OCI-M2 (cell line): ENCODE measurements at regions not wholly inside any gene's neighbourhood (a gene's known extent, or its start where the extent isn't known, plus 50 kb on each side); places are given as distances from the start of the nearest gene placed in this dataset.

Experiments
- DNase-seq: peaks from one replicate; lab custom pipeline; 2025; ENCODE audit not compliant: unreplicated experiment; lab: John Stamatoyannopoulos, UW

DNA sequence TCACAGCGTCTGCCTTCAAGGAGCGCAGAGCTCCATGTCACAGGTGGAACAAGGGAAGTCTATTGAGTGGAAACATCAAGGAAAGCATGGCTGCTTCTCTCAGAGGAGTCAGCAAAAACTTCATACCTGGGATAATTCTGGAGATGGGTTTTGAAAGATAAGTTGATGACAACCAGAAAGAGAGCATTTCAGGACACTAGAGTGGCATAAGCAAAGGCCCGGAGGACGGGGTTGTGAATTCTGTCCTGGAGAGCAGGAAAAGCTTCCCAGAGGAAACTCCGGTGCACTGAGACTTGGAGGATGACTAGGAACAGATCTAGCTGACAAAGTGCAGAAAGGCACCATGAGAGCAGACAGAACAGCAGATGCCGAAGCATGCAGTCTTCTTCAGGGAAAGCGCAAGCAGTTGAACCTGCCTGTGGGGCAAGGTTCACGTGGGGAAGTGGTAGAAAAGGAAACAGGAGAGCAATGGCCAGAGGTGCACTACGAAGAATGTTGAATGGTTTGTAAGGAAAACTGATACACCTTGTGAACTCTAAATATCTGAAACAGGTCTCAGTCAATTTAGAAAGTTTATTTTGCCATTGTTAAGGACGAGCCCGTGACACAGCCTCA lies 222.9 kb downstream of the PLPP3 start:
- DNase-seq, result no peak

DNA sequence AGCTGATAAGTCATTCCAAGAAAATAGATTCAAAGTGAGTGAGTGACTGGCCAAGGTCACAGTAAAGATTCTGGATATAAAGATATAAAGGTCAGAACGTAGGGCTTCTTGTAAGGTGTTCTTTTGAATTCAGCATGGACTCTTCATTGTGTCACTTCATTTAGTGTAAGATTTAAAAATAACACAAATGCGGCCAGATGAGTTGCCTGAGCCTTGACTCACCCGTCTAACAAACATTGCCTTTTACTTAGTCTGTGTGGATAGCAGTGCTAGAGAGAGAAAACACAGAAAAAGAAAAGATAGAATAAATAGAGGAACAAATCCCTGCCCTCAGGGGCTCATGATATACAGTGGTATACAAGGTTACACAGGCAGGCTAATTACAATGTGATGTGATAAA lies 223.4 kb downstream of the PLPP3 start:
- no peak for DNase-seq

GRCh38 chr1:56355422-56355821 lies 223.9 kb downstream of the PLPP3 start:
- no peak for DNase-seq

GRCh38 chr1:56345831-56346230 lies 233.5 kb downstream of the PLPP3 start:
- no peak for DNase-seq

GRCh38 chr1:56340977-56341376 lies 238.4 kb downstream of the PLPP3 start:
- DNase-seq, result no peak

- no peak for DNase-seq
Observed at GRCh38 chr1:56339786-56340465, 239.4 kb downstream of the PLPP3 start.

DNA sequence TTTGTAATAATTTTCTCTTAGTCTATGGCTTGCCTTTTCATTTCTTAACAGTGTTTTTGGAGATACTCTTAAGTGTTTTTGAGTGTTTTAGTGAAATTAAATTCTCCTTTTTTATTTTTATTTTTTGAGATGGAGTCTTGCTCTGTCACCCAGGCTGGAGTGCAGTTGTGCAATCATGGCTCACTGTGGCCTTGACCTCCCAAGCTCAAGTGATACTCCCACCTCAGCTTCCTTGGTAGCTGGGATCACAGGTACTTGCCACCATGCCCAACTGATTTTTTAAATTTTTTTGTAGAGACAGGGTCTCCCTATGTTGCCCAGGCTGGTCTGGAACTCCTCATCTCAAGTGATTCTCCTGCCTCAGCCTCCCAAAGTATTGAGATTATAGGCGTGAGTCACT lies 240.3 kb downstream of the PLPP3 start:
- DNase-seq, result no peak

GRCh38 chr1:56336982-56337381 lies 242.4 kb downstream of the PLPP3 start:
- no peak for DNase-seq

DNA sequence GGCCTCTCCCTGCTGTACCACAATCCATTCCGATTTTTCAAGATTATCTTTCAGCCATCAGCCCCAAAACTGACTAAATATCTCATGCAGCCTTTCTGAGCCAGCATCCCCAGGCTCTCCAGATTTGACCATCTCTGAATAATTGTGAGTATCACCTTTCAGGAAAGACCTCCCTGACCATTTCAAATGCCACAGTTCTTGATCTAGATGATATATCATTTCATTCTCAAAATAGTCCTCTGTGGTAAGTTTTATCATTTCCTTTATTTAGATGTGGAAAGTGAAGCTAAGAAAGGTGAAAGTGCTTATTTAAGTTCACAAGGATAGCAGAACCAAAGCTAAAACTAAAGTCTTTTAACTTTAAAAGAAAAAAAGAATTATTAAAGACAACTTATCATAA lies 244.0 kb downstream of the PLPP3 start:
- no peak for DNase-seq

DNA sequence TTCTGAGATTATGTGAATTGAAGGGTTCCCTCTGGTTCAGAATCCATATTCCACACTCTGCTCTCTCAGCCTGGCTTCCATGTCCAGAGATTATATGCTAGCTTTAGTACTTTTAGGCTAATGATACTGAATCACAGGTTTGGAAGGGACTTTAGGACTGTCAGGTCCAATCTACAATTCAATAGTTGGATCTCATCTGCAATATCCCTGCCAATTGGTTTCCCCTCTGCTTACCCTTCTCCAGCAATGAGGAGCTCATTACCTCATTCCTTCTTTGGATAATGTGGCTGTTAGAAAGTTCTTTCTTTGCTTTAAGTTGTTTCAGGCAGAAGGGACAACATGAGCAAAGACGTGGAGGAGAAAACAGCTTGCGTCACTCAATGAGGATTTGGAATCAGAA lies 245.3 kb downstream of the PLPP3 start:
- DNase-seq, result no peak

DNA sequence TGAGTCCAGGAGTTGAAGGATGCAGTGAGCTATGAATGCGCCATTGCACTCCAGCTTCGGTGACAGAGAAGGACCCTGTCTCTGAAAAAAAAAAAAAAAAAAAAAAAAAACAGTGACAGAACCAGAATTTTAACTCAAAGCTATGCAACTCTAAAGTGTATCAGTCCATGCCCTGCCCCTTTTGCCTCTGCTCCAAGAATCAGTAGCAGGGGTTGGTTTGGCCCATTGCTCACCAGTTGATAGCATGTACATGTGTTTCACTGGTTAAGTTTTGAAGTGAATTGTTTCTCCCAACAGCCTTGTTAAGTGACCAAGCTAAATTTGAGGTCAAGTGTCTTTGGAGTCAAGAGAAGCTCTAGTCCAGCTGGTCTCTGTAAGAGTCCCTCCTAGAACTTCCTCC lies 245.9 kb downstream of the PLPP3 start:
- DNase-seq, result no peak

DNA sequence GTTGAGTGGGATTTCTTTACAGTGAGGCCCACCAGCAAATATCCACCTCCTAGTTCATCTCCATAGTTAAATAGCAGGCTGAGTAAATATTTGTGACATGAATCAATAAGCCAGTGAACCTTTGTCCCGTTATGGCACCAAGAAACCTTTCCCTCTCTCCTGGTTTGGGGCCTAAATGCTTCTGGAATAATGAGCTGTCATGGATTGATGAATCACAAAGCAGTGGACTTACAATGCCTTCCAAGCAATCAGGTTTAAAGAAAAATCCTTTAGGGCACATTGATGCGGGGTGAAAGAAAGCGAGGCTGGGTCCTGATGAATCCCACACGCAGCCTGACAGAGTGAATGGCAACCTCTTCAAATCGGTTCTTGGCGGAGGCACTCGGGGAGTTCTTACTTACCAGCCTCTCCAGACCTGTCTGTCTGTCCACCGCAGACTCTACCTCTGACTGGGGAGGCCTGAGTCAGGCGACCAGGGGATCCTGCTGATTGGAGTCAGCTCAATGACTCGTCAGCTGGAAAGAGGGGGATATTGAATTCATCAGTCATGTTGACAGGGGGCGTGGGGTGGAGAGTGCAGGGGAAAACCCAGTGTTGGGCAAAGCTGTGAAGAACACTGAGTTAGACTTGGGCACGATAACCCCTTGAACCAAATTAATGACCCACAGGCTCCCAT lies 247.3 kb downstream of the PLPP3 start:
- no peak for DNase-seq

GRCh38 chr1:56331207-56331891 lies 248.0 kb downstream of the PLPP3 start:
- no peak for DNase-seq

GRCh38 chr1:56330391-56331026 lies 248.9 kb downstream of the PLPP3 start:
- DNase-seq, result no peak

GRCh38 chr1:56329970-56330369 lies 249.4 kb downstream of the PLPP3 start:
- DNase-seq, result no peak

DNA sequence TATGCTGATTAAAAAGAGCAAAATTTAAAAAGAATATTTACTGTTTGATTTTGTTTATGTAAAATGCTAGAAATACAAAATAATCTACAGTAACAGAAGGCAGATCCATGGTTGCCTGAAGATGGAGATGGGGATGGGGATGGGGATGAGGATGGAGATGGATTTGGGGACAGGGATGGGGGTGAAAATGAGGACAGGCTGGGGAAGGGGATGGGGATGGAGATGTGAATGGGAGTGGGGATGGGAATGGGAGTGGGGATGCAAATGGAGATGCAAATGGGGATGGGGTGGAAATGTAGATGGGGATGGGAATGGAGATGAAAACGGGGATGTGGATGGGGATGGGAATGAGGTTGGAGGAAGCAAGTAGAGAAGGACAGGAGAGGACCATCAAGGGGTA lies 252.2 kb downstream of the PLPP3 start:
- DNase-seq, result no peak

- no peak for DNase-seq
Observed at GRCh38 chr1:56326056-56326455, 253.3 kb downstream of the PLPP3 start.

GRCh38 chr1:56324504-56324903 lies 254.9 kb downstream of the PLPP3 start:
- no peak for DNase-seq

DNA sequence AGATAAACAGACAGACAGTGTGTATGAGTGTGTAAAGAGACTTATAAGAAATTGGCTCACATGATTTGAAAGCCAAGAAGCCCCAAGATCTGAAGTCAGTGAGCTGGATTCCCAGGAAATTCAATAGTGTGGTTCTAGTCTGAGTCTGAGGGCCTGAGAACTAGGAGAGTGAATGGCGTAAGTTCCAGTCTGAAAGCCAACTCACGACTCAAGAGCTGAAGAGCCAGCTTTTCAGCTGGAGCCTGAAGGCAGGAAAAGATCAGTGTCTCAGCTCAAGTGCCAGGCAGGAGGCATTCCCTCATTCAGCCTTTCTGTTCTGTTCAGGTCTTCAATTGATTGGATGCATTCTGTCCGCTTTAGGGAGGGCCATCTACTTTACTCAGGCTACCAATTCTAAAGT lies 257.2 kb downstream of the PLPP3 start:
- no peak for DNase-seq

- DNase-seq, result no peak
Observed at GRCh38 chr1:56321150-56321490, 258.2 kb downstream of the PLPP3 start.

- no peak for DNase-seq
Observed at GRCh38 chr1:56320464-56321149, 258.8 kb downstream of the PLPP3 start.
